ENCODE measurements at regions not wholly inside any gene's neighbourhood (a gene's known extent, or its start where the extent isn't known, plus 50 kb on each side); places are given as distances from the start of the nearest gene placed in this dataset.
"Not testable (repeated sequence)": the region's sequence is repeated elsewhere in the genome, so short reads cannot be mapped to it uniquely, and the experiment has no call there.

DNA sequence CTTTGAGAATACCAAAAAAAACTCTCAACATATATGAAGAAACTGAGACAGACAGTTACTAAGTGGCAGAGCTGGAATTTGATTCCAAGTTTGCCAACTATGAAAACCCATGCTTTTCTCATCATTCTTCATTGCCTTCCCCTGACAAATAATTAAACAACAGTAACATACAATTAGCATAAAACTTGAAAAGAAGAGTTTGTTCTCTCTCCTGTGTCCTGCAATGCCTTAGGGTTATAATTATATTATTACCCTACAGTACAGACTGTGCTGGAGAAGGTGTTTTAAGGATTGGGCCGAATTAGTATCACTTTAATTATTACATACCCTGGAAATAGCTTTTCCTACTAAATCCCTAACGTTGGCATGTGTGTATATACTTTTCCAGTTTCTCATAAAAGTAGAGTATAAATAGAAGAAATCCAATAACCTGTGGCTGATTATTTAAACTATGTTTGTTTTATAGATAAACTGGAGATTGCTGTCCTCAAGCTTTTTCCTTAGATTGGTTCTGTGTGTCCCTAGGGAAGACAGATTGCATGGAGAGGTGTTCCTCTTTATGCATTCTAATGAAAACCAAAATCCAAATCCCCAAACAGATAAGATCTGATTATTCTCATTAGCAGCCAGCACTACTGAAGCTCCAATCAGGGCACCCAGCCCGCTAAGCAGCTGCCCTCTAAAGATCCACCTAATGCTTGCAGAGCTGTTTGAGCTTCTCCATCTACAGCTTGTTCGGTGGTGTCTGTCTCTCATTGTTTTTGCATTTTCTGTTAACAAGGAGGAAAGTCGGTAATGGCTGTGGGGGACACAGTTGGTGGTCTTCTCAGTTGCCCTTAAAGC is 156.3 kb downstream of the TM2D1 start:
- H3K4me1 Mint-ChIP-seq = no peaks in the 10 kb centered on the region
- no peaks in the 10 kb centered on the region for H3K36me3 Mint-ChIP-seq (ENCODE audit: low read depth)
- CTCF ChIA-PET = interaction anchor here (0.9 kb wide), 1 partner anchor 13 kb away, joined by 5 read pairs; no protein-coding TSS in a partner anchor
- DNase-seq = no peak
- POLR2A ChIA-PET = no interaction called here
- H3K4me3 Mint-ChIP-seq = no peak overlapping the region
- H3K27ac Mint-ChIP-seq = no peak overlapping the region
- H3K9me3 Mint-ChIP-seq = peaks cover 9% of the 10 kb centered on the region
- H3K27me3 Mint-ChIP-seq = no peaks in the 10 kb centered on the region

DNA sequence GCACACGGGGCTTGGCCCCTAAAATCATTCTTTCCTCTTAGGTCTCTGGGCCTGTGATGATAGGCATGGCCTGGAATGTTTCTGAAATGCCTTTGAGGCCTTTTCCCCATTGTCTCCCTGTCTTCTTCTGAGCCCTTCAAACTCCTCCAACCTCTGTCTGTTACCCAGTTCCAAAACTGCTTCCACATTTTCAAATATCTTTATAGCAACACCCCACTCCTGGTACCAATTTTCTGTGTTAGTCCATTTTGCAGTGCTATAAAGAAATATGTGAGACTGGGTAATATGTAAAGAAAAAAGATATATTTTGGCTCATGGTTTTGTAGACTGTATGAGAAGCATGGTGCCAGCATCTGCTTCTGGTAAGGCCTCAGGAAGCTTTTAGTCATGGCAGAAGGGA is 158.8 kb downstream of the TM2D1 start:
- H3K4me1 Mint-ChIP-seq = no peaks in the 10 kb centered on the region
- peaks cover 9% of the 10 kb centered on the region for H3K9me3 Mint-ChIP-seq
- H3K4me3 Mint-ChIP-seq = no peak overlapping the region
- H3K27me3 Mint-ChIP-seq = no peaks in the 10 kb centered on the region
- CTCF ChIA-PET = no interaction called here
- no peak overlapping the region for H3K27ac Mint-ChIP-seq
- POLR2A ChIA-PET = no interaction called here
- H3K36me3 Mint-ChIP-seq (ENCODE audit: low read depth) = no peaks in the 10 kb centered on the region
- no peak for DNase-seq

DNA sequence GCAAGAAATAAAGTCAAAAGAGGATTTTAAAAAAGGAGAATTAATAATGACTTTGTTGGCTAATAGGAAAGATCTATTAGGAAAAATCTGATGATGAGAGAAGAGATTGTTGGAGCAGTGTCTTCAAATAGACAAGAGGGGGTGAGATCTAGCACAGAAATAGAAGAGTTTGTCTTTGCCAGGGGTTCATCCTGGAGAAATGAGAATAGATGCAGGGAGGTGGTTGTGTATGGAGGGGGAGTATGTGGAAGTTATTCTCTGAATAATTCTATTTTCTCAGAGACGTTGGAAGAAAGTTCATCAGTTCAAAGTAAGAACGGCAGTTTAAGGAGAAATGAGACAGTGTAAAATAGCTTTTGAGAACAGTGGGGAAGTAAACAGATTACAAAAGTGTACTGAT is 161.3 kb downstream of the TM2D1 start:
- Mint-ChIP-seq H3K9me3 (peaks cover 9% of the 10 kb centered on the region), H3K4me3 (no peak overlapping the region), H3K4me1 (no peaks in the 10 kb centered on the region), H3K27ac (no peak overlapping the region), H3K36me3 (ENCODE audit: low read depth) (no peaks in the 10 kb centered on the region), H3K27me3 (no peaks in the 10 kb centered on the region)
- ChIA-PET CTCF (no interaction called here), POLR2A (no interaction called here)
- DNase-seq = no peak

DNA sequence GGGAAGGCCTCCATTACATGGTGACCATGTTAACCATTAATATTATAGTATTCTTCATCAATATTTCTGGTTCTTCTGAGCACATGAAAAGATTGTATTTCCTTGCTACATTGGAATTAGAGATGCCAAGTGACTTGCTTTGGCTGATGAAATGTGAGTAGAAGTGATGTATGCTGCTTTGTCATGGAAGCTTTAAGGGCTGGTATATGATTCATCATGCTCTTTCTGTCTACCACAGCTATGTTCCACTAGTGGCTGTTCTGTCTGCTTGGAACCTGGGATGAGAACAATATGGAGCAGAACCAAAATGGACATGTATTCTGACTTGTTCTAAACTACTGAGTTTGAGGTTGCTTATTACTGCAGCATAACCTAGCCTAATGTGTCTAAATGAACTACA is 163.3 kb downstream of the TM2D1 start:
- Mint-ChIP-seq H3K36me3 (ENCODE audit: low read depth) (no peaks in the 10 kb centered on the region), H3K9me3 (peaks cover 9% of the 10 kb centered on the region), H3K27ac (no peak overlapping the region), H3K27me3 (peaks cover 1% of the 10 kb centered on the region), H3K4me1 (no peaks in the 10 kb centered on the region), H3K4me3 (no peak overlapping the region)
- ChIA-PET POLR2A (no interaction called here), CTCF (no interaction called here)
- no peak for DNase-seq

DNA sequence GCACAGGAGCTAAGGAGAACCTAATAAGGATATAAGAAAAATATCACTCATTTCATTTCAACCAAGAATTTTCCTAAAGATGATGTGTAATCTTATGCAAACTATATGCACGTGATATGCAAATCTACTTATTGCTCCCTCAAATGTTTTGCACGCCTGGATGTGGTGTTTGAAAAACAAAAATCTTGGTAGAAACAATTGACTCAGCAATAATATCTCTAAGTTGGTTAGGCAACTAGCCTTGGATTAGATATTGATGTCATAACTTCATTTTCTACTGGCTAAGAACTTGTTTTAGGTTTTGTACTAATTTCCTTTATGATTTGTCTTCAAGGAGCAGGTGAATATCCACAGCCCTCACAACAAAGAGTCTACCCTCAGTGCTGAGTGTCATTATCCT is 164.6 kb downstream of the TM2D1 start:
- ChIA-PET CTCF (no interaction called here), POLR2A (no interaction called here)
- Mint-ChIP-seq H3K27me3 (peaks cover 1% of the 10 kb centered on the region), H3K4me1 (no peaks in the 10 kb centered on the region), H3K27ac (no peak overlapping the region), H3K36me3 (ENCODE audit: low read depth) (no peaks in the 10 kb centered on the region), H3K4me3 (no peak overlapping the region), H3K9me3 (peaks cover 10% of the 10 kb centered on the region)
- no peak for DNase-seq

DNA sequence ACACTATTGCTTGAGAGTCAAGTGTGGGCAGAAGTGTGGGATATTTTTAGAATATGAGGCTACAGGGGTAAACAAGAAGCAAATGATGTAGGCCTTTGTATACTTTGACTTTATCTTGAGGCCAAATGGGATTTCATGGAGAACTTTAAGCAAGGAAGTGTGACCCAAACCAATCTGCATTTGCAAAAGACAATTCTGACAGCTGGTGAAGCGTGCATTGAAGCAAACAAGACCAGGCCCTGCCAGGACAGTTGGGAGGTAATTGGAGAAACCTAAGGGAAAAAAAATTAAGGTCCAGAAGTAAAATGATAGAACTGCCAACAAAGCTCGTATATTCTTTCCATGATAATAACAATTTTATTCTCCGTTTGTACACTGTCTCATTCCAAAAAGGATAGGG is 168.3 kb downstream of the TM2D1 start:
- H3K4me3 Mint-ChIP-seq = no peak overlapping the region
- CTCF ChIA-PET = no interaction called here
- POLR2A ChIA-PET = no interaction called here
- H3K4me1 Mint-ChIP-seq = no peaks in the 10 kb centered on the region
- H3K9me3 Mint-ChIP-seq = peaks cover 5% of the 10 kb centered on the region
- H3K36me3 Mint-ChIP-seq (ENCODE audit: low read depth) = no peaks in the 10 kb centered on the region
- peaks cover 1% of the 10 kb centered on the region for H3K27me3 Mint-ChIP-seq
- no peak for DNase-seq
- no peak overlapping the region for H3K27ac Mint-ChIP-seq

DNA sequence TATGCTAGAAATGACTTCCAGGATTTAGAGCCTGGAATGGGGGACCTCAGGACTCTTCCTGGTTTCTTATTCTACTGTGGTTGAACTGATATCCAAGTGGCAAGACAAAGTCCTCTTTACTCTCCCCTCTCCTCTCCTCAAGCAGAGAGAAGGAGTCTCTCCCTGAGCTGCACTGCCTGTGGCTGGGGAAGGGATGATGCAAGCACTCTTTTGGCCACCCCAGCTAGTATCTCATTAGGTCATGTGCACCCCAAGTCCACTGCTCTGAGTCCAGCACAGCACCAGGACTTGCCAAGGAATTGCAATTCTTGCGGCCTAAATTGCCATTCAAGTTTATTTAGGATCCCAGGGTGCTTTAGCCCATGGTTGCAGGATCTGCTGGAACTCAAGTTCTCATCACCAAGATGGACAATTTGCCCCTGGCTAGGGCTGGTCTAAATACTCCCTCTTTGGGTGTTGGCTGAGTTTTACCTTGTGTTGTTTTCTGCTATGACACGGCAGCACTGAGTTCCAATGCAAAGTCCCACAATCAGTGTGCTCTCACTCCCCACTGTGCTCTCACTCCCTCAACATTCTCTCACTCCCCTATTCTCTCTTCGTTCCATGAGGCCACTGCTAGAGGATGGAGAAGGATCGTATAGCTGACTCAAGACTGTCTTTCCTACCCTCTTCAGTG is 172.2 kb downstream of the TM2D1 start:
- ChIA-PET POLR2A (interaction anchor here (0.6 kb wide), 1 partner anchor 412 kb away, joined by 3 read pairs; no protein-coding TSS in a partner anchor), CTCF (interaction anchor here (0.6 kb wide), 1 partner anchor 1892 kb away, joined by 4 read pairs; no protein-coding TSS in a partner anchor)
- Mint-ChIP-seq H3K27me3 (peaks cover 20% of the 10 kb centered on the region), H3K36me3 (ENCODE audit: low read depth) (no peaks in the 10 kb centered on the region), H3K9me3 (peaks cover 5% of the 10 kb centered on the region), H3K4me3 (no peak overlapping the region), H3K4me1 (no peaks in the 10 kb centered on the region), H3K27ac (peak overlapping the region; percentile 22)
- DNase-seq = no peak

DNA sequence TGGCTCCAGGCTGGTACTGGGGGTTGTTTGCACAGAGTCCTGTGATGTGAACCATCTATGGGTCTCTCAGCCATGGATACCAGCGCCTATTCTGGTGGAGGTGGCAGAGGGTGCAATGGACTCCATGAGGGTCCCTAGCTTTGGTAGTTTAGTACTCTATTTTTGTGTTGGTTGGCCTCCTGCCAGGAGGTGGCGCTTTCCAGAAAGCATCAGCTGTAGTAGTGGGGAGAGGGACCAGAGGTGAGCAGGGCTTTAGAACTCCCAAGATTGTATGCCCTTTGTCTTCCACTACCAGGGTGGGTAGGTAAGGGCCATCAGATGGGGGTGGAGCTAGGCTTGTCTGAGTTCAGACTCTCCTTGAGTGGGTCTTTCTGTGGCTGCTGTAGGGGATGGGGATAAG is 177.6 kb downstream of the TM2D1 start:
- not testable (repeated sequence) for DNase-seq; H3K36me3 Mint-ChIP-seq (ENCODE audit: low read depth); H3K4me3 Mint-ChIP-seq; H3K27ac Mint-ChIP-seq; H3K9me3 Mint-ChIP-seq
- POLR2A ChIA-PET = interaction anchor here (0.6 kb wide), 1 partner anchor 494 kb away, joined by 3 read pairs; no protein-coding TSS in a partner anchor
- peaks cover 43% of the 10 kb centered on the region for H3K27me3 Mint-ChIP-seq
- CTCF ChIA-PET = interaction anchor here (0.6 to 1.3 kb wide), 3 partner anchors 9 to 318 kb away, joined by 3 to 4 read pairs (median 3); no protein-coding TSS in a partner anchor
- peaks cover 28% of the 10 kb centered on the region for H3K4me1 Mint-ChIP-seq

DNA sequence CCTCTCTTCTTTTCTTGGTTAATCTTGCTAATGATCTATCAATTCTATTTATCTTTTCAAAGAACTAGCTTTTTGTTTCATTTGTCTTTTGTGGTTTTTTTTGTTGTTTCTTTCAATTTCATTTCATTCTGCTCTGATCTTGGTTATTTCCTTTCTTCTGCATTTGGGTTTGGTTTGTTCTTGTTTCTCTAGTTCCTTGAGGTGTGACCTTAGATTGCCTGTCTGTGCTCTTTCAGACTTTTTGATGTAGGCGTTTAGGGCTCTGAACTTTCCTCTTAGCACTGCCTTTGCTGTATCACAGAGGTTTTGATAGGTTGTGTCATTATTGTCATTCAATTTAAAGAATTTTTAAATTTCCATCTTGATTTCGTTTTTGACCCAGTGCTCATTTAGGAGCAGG is 180.1 kb downstream of the TM2D1 start:
- POLR2A ChIA-PET = interaction anchor here (0.6 kb wide), 1 partner anchor 9 kb away, joined by 3 read pairs; no protein-coding TSS in a partner anchor
- H3K4me3 Mint-ChIP-seq; H3K9me3 Mint-ChIP-seq; H3K36me3 Mint-ChIP-seq (ENCODE audit: low read depth); CTCF ChIA-PET; H3K27ac Mint-ChIP-seq: not testable (repeated sequence)
- Mint-ChIP-seq H3K4me1 (peaks cover 28% of the 10 kb centered on the region), H3K27me3 (peaks cover 39% of the 10 kb centered on the region)
- peak; percentile 36 for DNase-seq

DNA sequence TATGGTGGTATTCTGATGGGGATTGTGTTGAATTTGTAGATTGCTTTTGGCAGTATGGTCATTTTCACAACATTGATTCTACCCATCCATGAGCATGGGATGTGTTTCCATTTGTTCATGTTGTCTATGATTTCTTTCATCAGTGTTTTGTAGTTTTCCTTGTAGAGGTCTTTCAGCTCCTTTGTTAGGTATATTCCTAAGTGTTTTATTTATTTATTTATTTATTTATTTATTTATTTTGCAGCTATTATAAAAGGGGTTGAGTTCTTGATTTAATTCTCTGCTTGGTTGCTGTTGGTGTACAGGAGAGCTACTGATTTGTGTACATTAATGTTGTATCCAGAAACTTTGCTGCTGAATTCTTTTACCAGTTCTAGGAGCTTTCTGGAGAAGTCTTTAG is 181.4 kb downstream of the TM2D1 start:
- H3K4me1 Mint-ChIP-seq = peaks cover 28% of the 10 kb centered on the region
- H3K27me3 Mint-ChIP-seq = peaks cover 27% of the 10 kb centered on the region
- DNase-seq; H3K9me3 Mint-ChIP-seq; H3K27ac Mint-ChIP-seq; POLR2A ChIA-PET; CTCF ChIA-PET; H3K4me3 Mint-ChIP-seq; H3K36me3 Mint-ChIP-seq (ENCODE audit: low read depth): not testable (repeated sequence)

DNA sequence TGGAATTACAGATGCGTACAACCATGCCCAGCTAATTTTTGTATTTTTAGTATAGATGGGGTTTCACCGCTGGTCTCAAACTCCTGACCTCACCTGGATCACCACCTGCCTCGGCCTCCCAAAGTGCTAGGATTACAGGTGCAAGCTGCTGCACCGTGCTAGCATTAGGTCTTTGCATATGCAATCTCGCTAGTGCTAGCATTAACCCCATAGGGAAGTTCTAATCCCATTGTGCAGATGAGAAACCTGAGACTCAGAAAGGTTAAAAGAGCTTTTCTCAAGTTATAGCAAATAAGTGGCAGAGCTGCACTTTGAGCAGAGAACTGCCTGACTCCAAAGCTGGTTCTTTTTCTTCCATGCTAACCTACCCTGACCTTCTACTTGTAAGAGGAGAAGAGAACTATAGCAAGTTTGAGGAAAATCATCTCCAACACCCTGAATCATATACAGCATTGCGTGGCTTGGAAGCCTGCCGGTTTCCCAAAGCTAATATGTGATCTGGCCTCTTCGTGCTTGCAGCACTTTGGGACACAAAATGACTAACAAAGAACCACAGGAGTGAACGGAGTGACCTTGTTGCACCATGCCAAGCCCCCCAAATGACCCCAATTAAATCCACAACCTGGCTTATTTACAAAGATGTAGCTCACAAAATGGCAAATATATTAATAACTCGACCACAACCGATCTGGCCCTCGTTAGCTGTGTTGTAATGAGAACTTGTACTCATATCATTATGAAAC is 185.1 kb downstream of the TM2D1 start:
- DNase-seq = no peak
- ChIA-PET POLR2A (no interaction called here), CTCF (no interaction called here)
- Mint-ChIP-seq H3K27ac (no peak overlapping the region), H3K36me3 (ENCODE audit: low read depth) (peaks cover 2% of the 10 kb centered on the region), H3K9me3 (peaks cover 4% of the 10 kb centered on the region), H3K4me1 (peaks cover 32% of the 10 kb centered on the region), H3K27me3 (peaks cover 24% of the 10 kb centered on the region), H3K4me3 (no peak overlapping the region)

DNA sequence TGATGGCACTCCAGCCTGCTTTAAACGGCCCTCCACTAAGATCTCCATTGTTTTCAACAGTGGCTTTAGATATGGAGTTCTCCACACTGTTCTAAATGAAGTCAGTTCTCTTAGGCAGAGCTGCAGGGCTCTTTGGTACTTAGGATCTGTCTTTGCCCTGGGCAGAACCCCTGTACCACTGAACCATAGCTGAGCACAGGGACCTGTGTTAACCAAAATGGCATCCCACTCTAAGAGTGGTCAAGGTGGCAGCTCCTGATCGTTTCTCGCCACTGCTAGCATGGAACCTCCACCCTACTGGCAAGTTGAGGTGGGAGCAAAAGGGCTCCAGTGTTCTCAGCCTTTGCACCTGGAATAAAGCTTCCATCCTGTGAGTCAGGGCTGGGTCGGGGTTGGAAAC is 186.7 kb downstream of the TM2D1 start:
- DNase-seq = no peak
- POLR2A ChIA-PET = no interaction called here
- Mint-ChIP-seq H3K4me1 (peaks cover 24% of the 10 kb centered on the region), H3K9me3 (peaks cover 4% of the 10 kb centered on the region), H3K4me3 (no peak overlapping the region), H3K27ac (no peak overlapping the region), H3K36me3 (ENCODE audit: low read depth) (peaks cover 2% of the 10 kb centered on the region), H3K27me3 (peaks cover 14% of the 10 kb centered on the region)
- CTCF ChIA-PET = interaction anchor here (1.4 kb wide), 1 partner anchor 9 kb away, joined by 4 read pairs; no protein-coding TSS in a partner anchor
